Naive B cell (primary cell): ENCODE measurements at regions not wholly inside any gene's neighbourhood (a gene's known extent, or its start where the extent isn't known, plus 50 kb on each side); places are given as distances from the start of the nearest gene placed in this dataset.

Experiments used
- ATAC-seq, 2 donors: fragments of 150-1000 bp; cut with Tn5 transposase; 2 replicates each; pipeline ENCODE4 v1.10.0; 2021; ENCODE audit warnings: low read depth in 2 of 2, mild to moderate bottlenecking in 2 of 2, moderate library complexity in 2 of 2
- DNase-seq: peaks from one replicate; pipeline ENCODE4 v3.0.0; 2022
- H3K27ac Mint-ChIP-seq, 6 donors: one replicate each; pipeline ENCODE4 v1.8.0; 2020 to 2022; ENCODE audit warnings: mild to moderate bottlenecking in 6 of 6, mixed read lengths in 6 of 6, moderate library complexity in 5 of 6, inconsistent platforms in 2 of 6
- H3K27me3 Mint-ChIP-seq, 3 donors: one replicate each; pipeline ENCODE4 v1.8.0; 2021 to 2022; ENCODE audit warnings: mixed read lengths in 3 of 3, mild to moderate bottlenecking in 1 of 3
- H3K36me3 Mint-ChIP-seq, 2 donors: one replicate each; pipeline ENCODE4 v1.8.0; 2020 to 2022; ENCODE audit warnings: mixed read lengths in 2 of 2, inconsistent platforms in 1 of 2, mild to moderate bottlenecking in 1 of 2
- H3K4me1 Mint-ChIP-seq, 3 donors: one replicate each; pipeline ENCODE4 v1.8.0; 2020 to 2022; ENCODE audit warnings: mixed read lengths in 3 of 3, inconsistent platforms in 1 of 3, mild to moderate bottlenecking in 1 of 3, moderate library complexity in 1 of 3
- H3K4me3 Mint-ChIP-seq, 8 donors: one replicate each; pipeline ENCODE4 v1.8.0; 2020 to 2022; ENCODE audit warnings: mild to moderate bottlenecking in 8 of 8, mixed read lengths in 8 of 8, moderate library complexity in 8 of 8, inconsistent platforms in 2 of 8
- H3K9me3 Mint-ChIP-seq, 7 donors: one replicate each; pipeline ENCODE4 v1.8.0; 2020 to 2022; ENCODE audit warnings: mixed read lengths in 7 of 7, mild to moderate bottlenecking in 5 of 7, inconsistent platforms in 2 of 7, moderate library complexity in 1 of 7

GRCh38 chr9:20186231-20186630 lies 397.4 kb upstream of the SLC24A2 start:
- ATAC-seq (no peak), DNase-seq (no peak)
- H3K4me1 Mint-ChIP-seq = peaks cover 8 to 22% (median 10%) of the 10 kb centered on the region in 3 donors
- H3K4me3 Mint-ChIP-seq = no peak overlapping the region
- peaks cover 0 to 4% (median 1%) of the 10 kb centered on the region in 7 donors for H3K9me3 Mint-ChIP-seq
- peak overlapping the region in 2 of 6 donors; percentile 22 to 28 for H3K27ac Mint-ChIP-seq
- no peaks in the 10 kb centered on the region for H3K36me3 Mint-ChIP-seq
- peaks cover 0 to 5% (median 0%) of the 10 kb centered on the region in 3 donors for H3K27me3 Mint-ChIP-seq

GRCh38 chr9:20184541-20184940 lies 395.7 kb upstream of the SLC24A2 start:
- Mint-ChIP-seq H3K27me3 (peaks cover 0 to 7% (median 0%) of the 10 kb centered on the region in 3 donors), H3K4me3 (no peak overlapping the region), H3K9me3 (peaks cover 0 to 4% (median 2%) of the 10 kb centered on the region in 7 donors), H3K36me3 (no peaks in the 10 kb centered on the region), H3K27ac (peak overlapping the region in 1 of 6 donors; percentile 10), H3K4me1 (peaks cover 8 to 22% (median 10%) of the 10 kb centered on the region in 3 donors)
- no peak for ATAC-seq
- DNase-seq = no peak

GRCh38 chr9:20178679-20179078 lies 389.8 kb upstream of the SLC24A2 start:
- H3K4me1 Mint-ChIP-seq = no peaks in the 10 kb centered on the region
- H3K9me3 Mint-ChIP-seq = peaks cover 0 to 9% (median 5%) of the 10 kb centered on the region in 7 donors
- DNase-seq (no peak), ATAC-seq (no peak)
- H3K27me3 Mint-ChIP-seq = peaks cover 9 to 30% (median 18%) of the 10 kb centered on the region in 3 donors
- H3K4me3 Mint-ChIP-seq = no peak overlapping the region
- peak overlapping the region in 1 of 6 donors; percentile 5 for H3K27ac Mint-ChIP-seq
- no peaks in the 10 kb centered on the region for H3K36me3 Mint-ChIP-seq

- no peaks in the 10 kb centered on the region for H3K36me3 Mint-ChIP-seq
Observed at GRCh38 chr9:20178197-20178596, 389.4 kb upstream of the SLC24A2 start.

GRCh38 chr9:20170122-20170521 lies 381.3 kb upstream of the SLC24A2 start:
- no peaks in the 10 kb centered on the region for H3K4me1 Mint-ChIP-seq
- DNase-seq (no peak), ATAC-seq (no peak)
- peaks cover 23 to 82% (median 68%) of the 10 kb centered on the region in 7 donors for H3K9me3 Mint-ChIP-seq
- peaks cover 0 to 24% (median 20%) of the 10 kb centered on the region in 3 donors for H3K27me3 Mint-ChIP-seq
- H3K27ac Mint-ChIP-seq = peak overlapping the region in 1 of 6 donors; percentile 74
- no peak overlapping the region for H3K4me3 Mint-ChIP-seq
- peaks cover 21 to 34% of the 10 kb centered on the region in 2 donors for H3K36me3 Mint-ChIP-seq

More at GRCh38 chr9:20178197-20178596, 389.4 kb upstream of the SLC24A2 start:
- Mint-ChIP-seq H3K9me3 (peaks cover 0 to 13% (median 8%) of the 10 kb centered on the region in 7 donors), H3K27me3 (peaks cover 9 to 30% (median 18%) of the 10 kb centered on the region in 3 donors), H3K4me3 (no peak overlapping the region), H3K4me1 (no peaks in the 10 kb centered on the region), H3K27ac (peak overlapping the region in 3 of 6 donors; percentile 5 to 25 (median 24))
- DNase-seq (no peak), ATAC-seq (no peak)

GRCh38 chr9:20152151-20152725 lies 363.4 kb upstream of the SLC24A2 start:
- Mint-ChIP-seq H3K9me3 (no peaks in the 10 kb centered on the region), H3K36me3 (no peaks in the 10 kb centered on the region), H3K27ac (peak overlapping the region in 1 of 6 donors; percentile 29), H3K27me3 (peaks cover 0 to 12% (median 4%) of the 10 kb centered on the region in 3 donors), H3K4me1 (no peaks in the 10 kb centered on the region), H3K4me3 (no peak overlapping the region)
- DNase-seq (no peak), ATAC-seq (no peak)

- Mint-ChIP-seq H3K4me1 (peaks cover 9 to 10% (median 9%) of the 10 kb centered on the region in 3 donors), H3K9me3 (no peaks in the 10 kb centered on the region), H3K27me3 (peaks cover 4 to 21% (median 19%) of the 10 kb centered on the region in 3 donors), H3K36me3 (no peaks in the 10 kb centered on the region), H3K4me3 (no peak overlapping the region), H3K27ac (no peak overlapping the region)
- no peak for DNase-seq
- ATAC-seq = no peak
Observed at GRCh38 chr9:20148416-20148815, 359.6 kb upstream of the SLC24A2 start.

GRCh38 chr9:20144197-20144596 lies 355.4 kb upstream of the SLC24A2 start:
- ATAC-seq = peak in 1 of 2 donors; percentile 35
- Mint-ChIP-seq H3K4me1 (peaks cover 9 to 10% (median 9%) of the 10 kb centered on the region in 3 donors), H3K9me3 (no peaks in the 10 kb centered on the region), H3K27me3 (peaks cover 12 to 31% (median 14%) of the 10 kb centered on the region in 3 donors), H3K36me3 (no peaks in the 10 kb centered on the region), H3K27ac (no peak overlapping the region), H3K4me3 (peak overlapping the region in 7 of 8 donors; percentile 2 to 83 (median 53))
- no peak for DNase-seq

- DNase-seq = no peak
- no peaks in the 10 kb centered on the region for H3K36me3 Mint-ChIP-seq
- no peak for ATAC-seq
- no peak overlapping the region for H3K27ac Mint-ChIP-seq
- H3K27me3 Mint-ChIP-seq = peaks cover 9 to 23% (median 12%) of the 10 kb centered on the region in 3 donors
- H3K9me3 Mint-ChIP-seq = no peaks in the 10 kb centered on the region
- H3K4me1 Mint-ChIP-seq = peaks cover 9 to 10% (median 9%) of the 10 kb centered on the region in 3 donors
- H3K4me3 Mint-ChIP-seq = no peak overlapping the region
Observed at GRCh38 chr9:20139763-20140290, 351.0 kb upstream of the SLC24A2 start.

- H3K9me3 Mint-ChIP-seq = no peaks in the 10 kb centered on the region
- peaks cover 1 to 14% (median 10%) of the 10 kb centered on the region in 3 donors for H3K27me3 Mint-ChIP-seq
- DNase-seq = no peak
- no peak overlapping the region for H3K4me3 Mint-ChIP-seq
- H3K36me3 Mint-ChIP-seq = no peaks in the 10 kb centered on the region
- peaks cover 1 to 2% (median 2%) of the 10 kb centered on the region in 3 donors for H3K4me1 Mint-ChIP-seq
- no peak for ATAC-seq
- peak overlapping the region in 2 of 6 donors; percentile 26 to 40 for H3K27ac Mint-ChIP-seq
Observed at GRCh38 chr9:20138841-20139240, 350.0 kb upstream of the SLC24A2 start.

- no peaks in the 10 kb centered on the region for H3K36me3 Mint-ChIP-seq
- H3K27me3 Mint-ChIP-seq = peaks cover 0 to 9% (median 5%) of the 10 kb centered on the region in 3 donors
- ATAC-seq = no peak
- H3K4me1 Mint-ChIP-seq = no peaks in the 10 kb centered on the region
- no peak for DNase-seq
- H3K9me3 Mint-ChIP-seq = no peaks in the 10 kb centered on the region
- H3K4me3 Mint-ChIP-seq = no peak overlapping the region
- no peak overlapping the region for H3K27ac Mint-ChIP-seq
Observed at GRCh38 chr9:20138116-20138515, 349.3 kb upstream of the SLC24A2 start.

GRCh38 chr9:20137425-20137824 lies 348.6 kb upstream of the SLC24A2 start:
- DNase-seq (no peak), ATAC-seq (no peak)
- H3K36me3 Mint-ChIP-seq = no peaks in the 10 kb centered on the region
- peaks cover 0 to 9% (median 3%) of the 10 kb centered on the region in 3 donors for H3K27me3 Mint-ChIP-seq
- no peaks in the 10 kb centered on the region for H3K4me1 Mint-ChIP-seq
- H3K4me3 Mint-ChIP-seq = no peak overlapping the region
- H3K9me3 Mint-ChIP-seq = no peaks in the 10 kb centered on the region
- H3K27ac Mint-ChIP-seq = no peak overlapping the region

GRCh38 chr9:20135119-20135697 lies 346.4 kb upstream of the SLC24A2 start:
- no peaks in the 10 kb centered on the region for H3K9me3 Mint-ChIP-seq
- DNase-seq (no peak), ATAC-seq (no peak)
- H3K4me3 Mint-ChIP-seq = no peak overlapping the region
- H3K27ac Mint-ChIP-seq = no peak overlapping the region
- H3K4me1 Mint-ChIP-seq = no peaks in the 10 kb centered on the region
- H3K36me3 Mint-ChIP-seq = no peaks in the 10 kb centered on the region
- no peaks in the 10 kb centered on the region for H3K27me3 Mint-ChIP-seq

GRCh38 chr9:20125727-20126126 lies 336.9 kb upstream of the SLC24A2 start:
- no peak for ATAC-seq
- Mint-ChIP-seq H3K27me3 (peaks cover 0 to 7% (median 0%) of the 10 kb centered on the region in 3 donors), H3K4me3 (no peak overlapping the region), H3K4me1 (no peaks in the 10 kb centered on the region), H3K36me3 (peaks cover 0 to 10% of the 10 kb centered on the region in 2 donors), H3K27ac (peak overlapping the region in 1 of 6 donors; percentile 87), H3K9me3 (peaks cover 0 to 6% (median 0%) of the 10 kb centered on the region in 7 donors)
- DNase-seq = no peak
